Endothelial cell of umbilical vein (primary cell): ENCODE measurements at regions not wholly inside any gene's neighbourhood (a gene's known extent, or its start where the extent isn't known, plus 50 kb on each side); places are given as distances from the start of the nearest gene placed in this dataset.

Source experiments
- BruUV-seq: library from RNA; stranded (reverse); fragments of 400-500 nt; replicated peaks from 2 replicates; lab custom pipeline; 2021; lab: Mats Ljungman, UMichigan
- CTCF ChIA-PET: fragments of 300-600, 350-600 bp; sonication (Branson Sonifier 250); formaldehyde crosslinking; loops from one replicate; lab custom pipeline; 2021; ENCODE audit warnings: antibody characterized with exemption, inconsistent platforms; lab: Charles Lee
- POLR2A ChIA-PET: fragments of 300-600, 350-600 bp; sonication (Branson Sonifier 250); formaldehyde crosslinking; loops from one replicate; lab custom pipeline; 2021; ENCODE audit warnings: antibody characterized with exemption, inconsistent platforms; lab: Charles Lee
- DNase-seq: peaks from one replicate; pipeline ENCODE4 v3.0.0-alpha.2; 2011; ENCODE audit warnings: low read depth, low spot score
- FAIRE-seq: peaks from 2 replicates; lab custom pipeline; 2011; peaks lifted over from hg19 to GRCh38; lab: Jason Lieb, UNC
- H2AFZ ChIP-seq: 2 replicates; pipeline ENCODE4 v1.6.0; 2012; ENCODE audit warnings: low read depth, low read length, control low read depth, inconsistent platforms
- H3K27ac ChIP-seq: 2 replicates; pipeline ENCODE4 v1.5.1; 2011; ENCODE audit warnings: low read depth, mild to moderate bottlenecking, control low read depth, low read length, moderate library complexity; ENCODE audit not compliant: insufficient read depth
- H3K27me3 ChIP-seq, 2 experiments: 2 replicates each; pipeline versions ENCODE4 v1.6.0 to v1.6.1; 2011; ENCODE audit warnings: low read length in 2 of 2, mixed read lengths in 1 of 2; ENCODE audit not compliant: control insufficient read depth in 2 of 2, insufficient read depth in 2 of 2
- H3K36me3 ChIP-seq, 2 experiments: 2 replicates in 1 of 2; 3 replicates in 1 of 2; pipeline ENCODE4 v1.5.1; 2011; ENCODE audit warnings: low read length in 2 of 2, mild to moderate bottlenecking in 1 of 2, moderate library complexity in 1 of 2; ENCODE audit not compliant: control insufficient read depth in 2 of 2, insufficient read depth in 2 of 2; ENCODE audit errors: extremely low read depth in 1 of 2
- H3K4me1 ChIP-seq: 3 replicates; pipeline ENCODE4 v1.5.1; 2011; ENCODE audit warnings: mild to moderate bottlenecking, low read length; ENCODE audit not compliant: control insufficient read depth, insufficient read depth; ENCODE audit errors: extremely low read depth
- H3K4me2 ChIP-seq: 2 replicates; pipeline ENCODE4 v1.6.1; 2011; ENCODE audit warnings: low read length, control low read depth, mixed read lengths; ENCODE audit not compliant: insufficient read depth
- H3K4me3 ChIP-seq, 3 experiments: fragments of 200-600 bp in 1 of 3; sonication (generic), shearing (Covaris generic) in 1 of 3; replicated peaks in 1 of 3; 2 replicates each; pipeline ENCODE4 v1.5.1; 2011 to 2016; ENCODE audit warnings: control low read depth in 3 of 3, low read length in 3 of 3, mild to moderate bottlenecking in 2 of 3, inconsistent platforms in 1 of 3, low read depth in 1 of 3, moderate library complexity in 1 of 3; ENCODE audit not compliant: insufficient read depth in 1 of 3
- H3K79me2 ChIP-seq: 2 replicates; pipeline ENCODE4 v1.6.0; 2012; ENCODE audit warnings: low read length, inconsistent platforms; ENCODE audit not compliant: control insufficient read depth, insufficient read depth
- H3K9ac ChIP-seq: replicated peaks from 2 replicates; pipeline ENCODE3; 2011; ENCODE audit warnings: low read length, control low read depth; ENCODE audit not compliant: insufficient read depth; ENCODE audit errors: extremely low read depth
- H3K9me1 ChIP-seq: replicated peaks from 3 replicates; pipeline ENCODE4 v1.6.0; 2011; ENCODE audit warnings: mild to moderate bottlenecking, low read length; ENCODE audit not compliant: control insufficient read depth, insufficient read depth; ENCODE audit errors: extremely low read depth
- H3K9me3 ChIP-seq: replicated peaks from 2 replicates; pipeline ENCODE4 v1.5.1; 2012; ENCODE audit warnings: low read length, inconsistent platforms; ENCODE audit not compliant: control insufficient read depth, insufficient read depth
- H4K20me1 ChIP-seq: replicated peaks from 2 replicates; pipeline ENCODE3; 2011; ENCODE audit warnings: mild to moderate bottlenecking, low read length; ENCODE audit not compliant: control insufficient read depth, insufficient read depth; ENCODE audit errors: extremely low read depth
- EZH2 ChIP-seq: IDR thresholded peaks from 2 replicates; pipeline ENCODE4 v1.6.1; 2012; ENCODE audit warnings: borderline replicate concordance, low read depth, mild to moderate bottlenecking, moderate library complexity, low read length, inconsistent platforms; ENCODE audit not compliant: severe bottlenecking
- MYC ChIP-seq: IDR thresholded peaks from one replicate; pipeline ENCODE4 v1.6.1; 2011; ENCODE audit warnings: mild to moderate bottlenecking, low read depth, low read length
- POLR2AphosphoS5 ChIP-seq: IDR thresholded peaks from 2 replicates; pipeline ENCODE4 v1.6.1; 2012; ENCODE audit warnings: low read depth, mild to moderate bottlenecking, control low read depth, low read length, moderate library complexity; ENCODE audit not compliant: insufficient read depth
- dilution Hi-C: fragments of 300-500 bp; cut with MboI; formaldehyde crosslinking; loops from one replicate; pipeline ENCODE4 v1.15.0; 2019; ENCODE audit warnings: low sequenced_read_pairs; ENCODE audit not compliant: extremely low pct_ligation_motif_present
- intact Hi-C: fragments of 100-400 bp; cut with micrococcal nuclease; formaldehyde crosslinking; loops from one replicate; pipeline ENCODE4 v1.10.0; 2022

- TF ChIP-seq EZH2 = no peak
- no peak for TF ChIP-seq POLR2AphosphoS5
These were observed 261.0 kb downstream of the CDH26 start for GRCh38 chr20:60219231-60219630.

GRCh38 chr20:60219984-60220562, 261.9 kb downstream of the CDH26 start:
- intact Hi-C loops (no loop called here), dilution Hi-C loops (no loop called here)
- Histone ChIP-seq H3K9ac (no peak overlapping the region), H3K79me2 (no peaks in the 10 kb centered on the region), H3K9me3 (peaks cover 2% of the 10 kb centered on the region), H4K20me1 (no peaks in the 10 kb centered on the region), H3K27me3 (no peaks in the 10 kb centered on the region), H2AFZ (no peak overlapping the region), H3K4me3 (no peak overlapping the region), H3K27ac (no peak overlapping the region), H3K4me1 (no peaks in the 10 kb centered on the region), H3K36me3 (no peaks in the 10 kb centered on the region), H3K4me2 (no peak overlapping the region), H3K9me1 (no peaks in the 10 kb centered on the region)
- no peak for TF ChIP-seq MYC
- no peak for DNase-seq
- no peak for FAIRE-seq
- BruUV-seq = no TSS peak
- CTCF ChIA-PET = interaction anchor here (1.3 kb wide), 1 partner anchor 10 kb away, joined by 3 read pairs; no protein-coding TSS in a partner anchor
- POLR2A ChIA-PET = no interaction called here

More at GRCh38 chr20:60219231-60219630, 261.0 kb downstream of the CDH26 start:
- Histone ChIP-seq H4K20me1 (no peaks in the 10 kb centered on the region), H3K9me1 (no peaks in the 10 kb centered on the region), H2AFZ (no peak overlapping the region), H3K9ac (no peak overlapping the region), H3K4me1 (no peaks in the 10 kb centered on the region), H3K4me2 (no peak overlapping the region), H3K36me3 (no peaks in the 10 kb centered on the region), H3K27ac (no peak overlapping the region), H3K4me3 (no peak overlapping the region), H3K9me3 (peaks cover 2% of the 10 kb centered on the region), H3K27me3 (no peaks in the 10 kb centered on the region), H3K79me2 (no peaks in the 10 kb centered on the region)
- dilution Hi-C loops = no loop called here
- ChIA-PET CTCF (interaction anchor here (1.3 kb wide), 1 partner anchor 9 kb away, joined by 3 read pairs; no protein-coding TSS in a partner anchor), POLR2A (no interaction called here)
- no peak for DNase-seq
- no peak for FAIRE-seq
- BruUV-seq = no TSS peak
- intact Hi-C loops = no loop called here
